B cell (primary cell): ENCODE measurements at regions not wholly inside any gene's neighbourhood (a gene's known extent, or its start where the extent isn't known, plus 50 kb on each side); places are given as distances from the start of the nearest gene placed in this dataset.

ENCODE experiments used
- ATAC-seq: fragments of 200-7000 bp; cut with Tn5 transposase; one replicate; pipeline ENCODE4 v1.10.0; 2021; ENCODE audit warnings: low read depth, mild to moderate bottlenecking, moderate number of reproducible peaks, moderate library complexity
- CTCF ChIA-PET: fragments of 350-600 bp; sonication (Branson Sonifier 250); formaldehyde crosslinking; loops from one replicate; lab custom pipeline; 2021; ENCODE audit warnings: antibody characterized with exemption, inconsistent platforms; lab: Charles Lee
- POLR2A ChIA-PET: fragments of 350-600 bp; sonication (Branson Sonifier 250); formaldehyde crosslinking; loops from one replicate; lab custom pipeline; 2021; ENCODE audit warnings: antibody characterized with exemption; lab: Charles Lee
- DNase-seq: peaks from one replicate; pipeline ENCODE4 v3.0.0; 2013
- H2AFZ ChIP-seq: 2 replicates; pipeline ENCODE4 v1.6.1; 2012; ENCODE audit warnings: mild to moderate bottlenecking, low read depth, low read length; ENCODE audit not compliant: insufficient read depth, poor library complexity, severe bottlenecking
- H3K27ac ChIP-seq, 2 donors: 1 replicate in 1 of 2; 2 replicates in 1 of 2; pipeline ENCODE4 v1.5.1; 2012 to 2013; ENCODE audit warnings: low read length in 2 of 2, mild to moderate bottlenecking in 2 of 2, moderate library complexity in 1 of 2
- H3K27me3 ChIP-seq, 4 experiments: fragments of 200-600 bp in 1 of 4; sonication (generic) in 1 of 4; replicated peaks in 1 of 4; 1 replicate in 2 of 4; 2 replicates in 2 of 4; pipeline versions ENCODE4 v1.6.1 to v1.7.0; 2013 to 2016; ENCODE audit warnings: low read length in 3 of 4, mild to moderate bottlenecking in 2 of 4, mixed read lengths in 1 of 4, moderate library complexity in 1 of 4; ENCODE audit not compliant: insufficient read depth in 4 of 4, control insufficient read depth in 3 of 4; ENCODE audit errors: control extremely low read depth in 1 of 4
- H3K36me3 ChIP-seq, 2 experiments: replicated peaks in 1 of 2; 1 replicate in 1 of 2; 2 replicates in 1 of 2; pipeline versions ENCODE4 v1.6.1 to v1.7.1; 2013; ENCODE audit warnings: low read length in 1 of 2; ENCODE audit not compliant: insufficient read depth in 2 of 2, control insufficient read depth in 1 of 2; ENCODE audit errors: control extremely low read depth in 1 of 2, extremely low read depth in 1 of 2
- H3K4me1 ChIP-seq, 2 donors: fragments of 200-600 bp in 1 of 2; sonication (generic) in 1 of 2; 1 replicate in 1 of 2; 2 replicates in 1 of 2; pipeline versions ENCODE4 v1.5.1 to v1.6.1; 2013 to 2017; ENCODE audit warnings: low read length in 2 of 2; ENCODE audit not compliant: control insufficient read depth in 2 of 2, insufficient read depth in 2 of 2
- H3K4me2 ChIP-seq: replicated peaks from 2 replicates; pipeline ENCODE3; 2012; ENCODE audit warnings: mild to moderate bottlenecking, low read depth, low read length; ENCODE audit not compliant: poor library complexity, severe bottlenecking
- H3K4me3 ChIP-seq, 5 experiments: fragments of 200-600 bp in 1 of 5; sonication (generic) in 1 of 5; 1 replicate in 3 of 5; 2 replicates in 2 of 5; pipeline versions ENCODE4 v1.5.1 to v1.7.0; 2011 to 2016; ENCODE audit warnings: low read length in 4 of 5, mild to moderate bottlenecking in 4 of 5, low read depth in 2 of 5, control low read depth in 1 of 5, moderate library complexity in 1 of 5; ENCODE audit not compliant: insufficient read depth in 1 of 5; ENCODE audit errors: control extremely low read depth in 1 of 5, extremely low read depth in 1 of 5
- H3K79me2 ChIP-seq: fragments of 200-600 bp; sonication (generic); one replicate; pipeline ENCODE4 v1.6.0; 2016; ENCODE audit warnings: low read length; ENCODE audit not compliant: control insufficient read depth, insufficient read depth
- H3K9ac ChIP-seq: fragments of 200-600 bp; sonication (generic); 2 replicates; pipeline ENCODE4 v1.6.1; 2017; ENCODE audit warnings: mild to moderate bottlenecking, low read length, moderate library complexity
- H3K9me3 ChIP-seq, 3 donors: one replicate each; pipeline versions ENCODE4 v1.6.1 to v1.7.1; 2013; ENCODE audit warnings: low read length in 2 of 3; ENCODE audit not compliant: control insufficient read depth in 2 of 3, insufficient read depth in 1 of 3; ENCODE audit errors: control extremely low read depth in 1 of 3
- H4K20me1 ChIP-seq: 2 replicates; pipeline ENCODE4 v1.6.0; 2012; ENCODE audit warnings: mild to moderate bottlenecking, low read length; ENCODE audit not compliant: insufficient read depth, control insufficient read depth, poor library complexity, severe bottlenecking
- H3K27ac Mint-ChIP-seq: one replicate; pipeline ENCODE4 v1.8.0; 2021; ENCODE audit warnings: mixed read lengths
- H3K27me3 Mint-ChIP-seq: one replicate; pipeline ENCODE4 v1.8.0; 2021; ENCODE audit warnings: mixed read lengths
- H3K4me1 Mint-ChIP-seq: one replicate; pipeline ENCODE4 v1.8.0; 2021; ENCODE audit warnings: mixed read lengths
- H3K4me3 Mint-ChIP-seq: one replicate; pipeline ENCODE4 v1.8.0; 2021; ENCODE audit warnings: mixed read lengths
- H3K9me3 Mint-ChIP-seq: one replicate; pipeline ENCODE4 v1.8.0; 2022; ENCODE audit warnings: mixed read lengths; ENCODE audit not compliant: insufficient read depth
- EZH2 ChIP-seq: IDR thresholded peaks from 2 replicates; pipeline ENCODE4 v1.6.1; 2012; ENCODE audit warnings: borderline replicate concordance, low read depth, mild to moderate bottlenecking, moderate library complexity, low read length; ENCODE audit not compliant: insufficient read depth, poor library complexity, severe bottlenecking
- WGBS: methylation state at CpG from one replicate; pipeline ENCODE4 v1.1.5; 2013; ENCODE audit warnings: missing lambda C conversion rate; ENCODE audit not compliant: insufficient coverage; 5-methylcytosine and 5-hydroxymethylcytosine counted together
- intact Hi-C: fragments of 100-400 bp; cut with micrococcal nuclease; formaldehyde crosslinking; loops from one replicate; pipeline ENCODE4 v1.10.0; 2022
- TF ChIP-seq, protein P1 (sequence below): fragments of 200-600 bp; IDR thresholded peaks from one replicate; pipeline ENCODE4 v1.8.0; 2022; ENCODE audit warnings: antibody characterized with exemption, mild to moderate bottlenecking

DNA sequence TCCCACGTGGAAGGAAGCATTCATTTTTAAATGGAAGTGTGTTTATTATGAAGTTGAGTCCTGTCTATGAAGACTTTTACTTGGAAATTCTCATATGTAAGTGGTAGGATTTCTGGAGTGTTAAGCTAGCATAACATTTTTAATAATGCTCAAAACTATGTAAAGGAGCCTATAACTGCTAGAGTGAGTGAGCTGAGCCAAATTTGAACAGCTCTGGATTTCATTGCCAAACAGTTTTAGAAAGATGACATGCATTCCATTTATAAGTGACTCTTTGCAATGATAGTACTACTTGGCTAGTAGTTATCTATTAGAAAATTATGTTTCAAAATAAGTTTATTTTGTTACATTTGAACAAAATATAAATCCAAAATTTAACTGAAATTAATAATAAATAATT lies 721.2 kb downstream of the LUZP2 start:
- no peaks in the 10 kb centered on the region for H3K79me2 ChIP-seq
- Mint-ChIP-seq H3K4me1 (no peaks in the 10 kb centered on the region), H3K27ac (no peak overlapping the region), H3K9me3 (peaks cover 8% of the 10 kb centered on the region), H3K4me3 (no peak overlapping the region), H3K27me3 (no peaks in the 10 kb centered on the region)
- intact Hi-C loops = no loop called here
- H3K36me3 ChIP-seq = no peaks in the 10 kb centered on the region
- WGBS = no CpG with 5 or more reads among the region's 1 CpG
- H3K4me2 ChIP-seq = no peak overlapping the region
- H2AFZ ChIP-seq = no peak overlapping the region
- no peak overlapping the region for H3K4me3 ChIP-seq
- ChIA-PET POLR2A (no interaction called here), CTCF (no interaction called here)
- no peaks in the 10 kb centered on the region for H3K4me1 ChIP-seq
- H3K9ac ChIP-seq = no peak overlapping the region
- ATAC-seq (no peak), DNase-seq (no peak)
- no peak overlapping the region for H3K27ac ChIP-seq
- H3K9me3 ChIP-seq = no peaks in the 10 kb centered on the region
- H3K27me3 ChIP-seq = no peaks in the 10 kb centered on the region
- TF ChIP-seq, protein P1, sequence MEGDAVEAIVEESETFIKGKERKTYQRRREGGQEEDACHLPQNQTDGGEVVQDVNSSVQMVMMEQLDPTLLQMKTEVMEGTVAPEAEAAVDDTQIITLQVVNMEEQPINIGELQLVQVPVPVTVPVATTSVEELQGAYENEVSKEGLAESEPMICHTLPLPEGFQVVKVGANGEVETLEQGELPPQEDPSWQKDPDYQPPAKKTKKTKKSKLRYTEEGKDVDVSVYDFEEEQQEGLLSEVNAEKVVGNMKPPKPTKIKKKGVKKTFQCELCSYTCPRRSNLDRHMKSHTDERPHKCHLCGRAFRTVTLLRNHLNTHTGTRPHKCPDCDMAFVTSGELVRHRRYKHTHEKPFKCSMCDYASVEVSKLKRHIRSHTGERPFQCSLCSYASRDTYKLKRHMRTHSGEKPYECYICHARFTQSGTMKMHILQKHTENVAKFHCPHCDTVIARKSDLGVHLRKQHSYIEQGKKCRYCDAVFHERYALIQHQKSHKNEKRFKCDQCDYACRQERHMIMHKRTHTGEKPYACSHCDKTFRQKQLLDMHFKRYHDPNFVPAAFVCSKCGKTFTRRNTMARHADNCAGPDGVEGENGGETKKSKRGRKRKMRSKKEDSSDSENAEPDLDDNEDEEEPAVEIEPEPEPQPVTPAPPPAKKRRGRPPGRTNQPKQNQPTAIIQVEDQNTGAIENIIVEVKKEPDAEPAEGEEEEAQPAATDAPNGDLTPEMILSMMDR = no peak
- no peak for TF ChIP-seq EZH2
- H4K20me1 ChIP-seq = no peaks in the 10 kb centered on the region

DNA sequence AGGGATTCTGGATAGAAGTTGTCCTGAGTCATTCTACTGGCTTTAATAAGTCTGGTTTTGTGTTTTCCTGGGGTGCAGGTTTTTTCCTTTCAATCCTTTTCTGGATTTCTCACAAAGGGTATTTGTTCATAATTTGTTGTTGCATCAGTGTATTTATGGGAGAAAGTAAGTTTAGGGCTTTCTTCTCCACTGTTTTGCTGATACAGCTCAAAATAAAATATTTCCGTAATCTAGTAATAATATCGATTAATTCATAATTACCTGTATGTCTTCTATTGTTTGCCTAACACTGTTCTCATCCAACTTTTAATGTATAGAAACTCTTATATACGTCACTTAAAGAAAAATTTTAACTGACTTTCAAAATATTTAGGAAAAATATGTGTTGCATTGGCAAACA lies 728.2 kb downstream of the LUZP2 start:
- Histone ChIP-seq H3K27ac (no peak overlapping the region), H3K9ac (no peak overlapping the region), H3K36me3 (no peaks in the 10 kb centered on the region), H3K4me1 (no peaks in the 10 kb centered on the region), H4K20me1 (no peaks in the 10 kb centered on the region), H2AFZ (no peak overlapping the region), H3K4me3 (no peak overlapping the region), H3K4me2 (no peak overlapping the region), H3K9me3 (peaks cover 0 to 1% (median 0%) of the 10 kb centered on the region in 3 donors), H3K79me2 (no peaks in the 10 kb centered on the region), H3K27me3 (no peaks in the 10 kb centered on the region)
- POLR2A ChIA-PET = no interaction called here
- DNase-seq (no peak), ATAC-seq (no peak)
- CTCF ChIA-PET = no interaction called here
- Mint-ChIP-seq H3K4me1 (no peaks in the 10 kb centered on the region), H3K9me3 (peaks cover 10% of the 10 kb centered on the region), H3K4me3 (no peak overlapping the region), H3K27ac (no peak overlapping the region), H3K27me3 (no peaks in the 10 kb centered on the region)
- no CpG with 5 or more reads among the region's 3 CpGs for WGBS
- TF ChIP-seq, protein P1 = no peak
- no peak for TF ChIP-seq EZH2
- intact Hi-C loops = no loop called here
